ENCODE measurements at regions not wholly inside any gene's neighbourhood (a gene's known extent, or its start where the extent isn't known, plus 50 kb on each side); places are given as distances from the start of the nearest gene placed in this dataset.

- FAIRE-seq (peak; percentile 79), DNase-seq (no peak)
- Histone ChIP-seq H3K9me3 (ENCODE audit: control insufficient read depth in 2 of 3, insufficient read depth in 1 of 3, low read length in 3 of 3) (no peaks in the 10 kb centered on the region), H3K4me3 (ENCODE audit: low read length in 3 of 3) (no peak overlapping the region), H3K4me1 (ENCODE audit: control insufficient read depth in 2 of 3, insufficient read depth in 2 of 3, low read depth in 1 of 3, low read length in 3 of 3) (no peaks in the 10 kb centered on the region), H3K27me3 (ENCODE audit: control insufficient read depth, insufficient read depth, low read length) (no peaks in the 10 kb centered on the region), H3K9ac (ENCODE audit: low read length in 3 of 3) (no peak overlapping the region), H3K27ac (ENCODE audit: low read depth in 2 of 2, low read length in 2 of 2) (no peak overlapping the region), H3K36me3 (ENCODE audit: control insufficient read depth in 2 of 3, insufficient read depth in 3 of 3, low read length in 3 of 3) (no peaks in the 10 kb centered on the region)
- no peak for TF ChIP-seq CTCF (IDR thresholded peaks at IDR 0.05; ENCODE audit: borderline replicate concordance, extremely low read depth, insufficient read depth)
- intact Hi-C loops (cut with DNase I), result no loop called here
Measured at GRCh38 chr4:125620066-125620860, 305.5 kb downstream of the FAT4 start.

DNA sequence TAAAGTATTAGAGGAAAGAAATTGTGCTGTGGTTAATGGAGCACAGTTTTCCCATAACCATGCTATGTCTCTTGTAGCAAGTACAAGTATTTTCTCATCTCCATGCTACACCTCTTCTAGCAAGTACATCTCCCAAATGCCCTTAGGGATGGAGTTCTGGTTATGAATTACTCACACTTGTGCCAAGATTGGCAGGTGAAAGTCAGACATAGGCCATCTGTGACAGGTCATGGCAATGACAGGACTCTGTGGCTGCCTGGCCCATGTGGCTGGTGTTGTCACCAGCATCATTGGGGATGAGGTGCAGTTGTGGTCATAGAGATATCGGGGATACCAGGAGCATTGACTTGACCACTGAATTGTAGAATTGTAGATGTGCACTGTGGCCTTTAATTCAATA is 310.2 kb downstream of the FAT4 start:
- Histone ChIP-seq H3K9ac (ENCODE audit: low read length in 3 of 3) (no peak overlapping the region), H3K27ac (ENCODE audit: low read depth in 2 of 2, low read length in 2 of 2) (no peak overlapping the region), H3K36me3 (ENCODE audit: control insufficient read depth in 2 of 3, insufficient read depth in 3 of 3, low read length in 3 of 3) (no peaks in the 10 kb centered on the region), H3K27me3 (ENCODE audit: control insufficient read depth, insufficient read depth, low read length) (no peaks in the 10 kb centered on the region), H3K4me1 (ENCODE audit: control insufficient read depth in 2 of 3, insufficient read depth in 2 of 3, low read depth in 1 of 3, low read length in 3 of 3) (no peaks in the 10 kb centered on the region), H3K4me3 (ENCODE audit: low read length in 3 of 3) (no peak overlapping the region), H3K9me3 (ENCODE audit: control insufficient read depth in 2 of 3, insufficient read depth in 1 of 3, low read length in 3 of 3) (no peaks in the 10 kb centered on the region)
- intact Hi-C loops (cut with DNase I), result no loop called here
- DNase-seq (no peak), FAIRE-seq (no peak)
- no peak for TF ChIP-seq CTCF (IDR thresholded peaks at IDR 0.05; ENCODE audit: borderline replicate concordance, extremely low read depth, insufficient read depth)

GRCh38 chr4:125626946-125627345 is 312.2 kb downstream of the FAT4 start:
- H3K4me3 ChIP-seq (ENCODE audit: low read length in 3 of 3), result no peak overlapping the region
- no peaks in the 10 kb centered on the region for H3K4me1 ChIP-seq (ENCODE audit: control insufficient read depth in 2 of 3, insufficient read depth in 2 of 3, low read depth in 1 of 3, low read length in 3 of 3)
- no peaks in the 10 kb centered on the region for H3K27me3 ChIP-seq (ENCODE audit: control insufficient read depth, insufficient read depth, low read length)
- no peak for FAIRE-seq
- no peak overlapping the region for H3K9ac ChIP-seq (ENCODE audit: low read length in 3 of 3)
- H3K9me3 ChIP-seq (ENCODE audit: control insufficient read depth in 2 of 3, insufficient read depth in 1 of 3, low read length in 3 of 3), result no peaks in the 10 kb centered on the region
- no peak for DNase-seq
- intact Hi-C loops (cut with DNase I), result no loop called here
- no peaks in the 10 kb centered on the region for H3K36me3 ChIP-seq (ENCODE audit: control insufficient read depth in 2 of 3, insufficient read depth in 3 of 3, low read length in 3 of 3)
- no peak for TF ChIP-seq CTCF (IDR thresholded peaks at IDR 0.05; ENCODE audit: borderline replicate concordance, extremely low read depth, insufficient read depth)
- H3K27ac ChIP-seq (ENCODE audit: low read depth in 2 of 2, low read length in 2 of 2), result no peak overlapping the region

Data from kidney (tissue), 13 donors.